Large intestine (tissue), 3 donors: ENCODE measurements at regions not wholly inside any gene's neighbourhood (a gene's known extent, or its start where the extent isn't known, plus 50 kb on each side); places are given as distances from the start of the nearest gene placed in this dataset.

Experiments used
- DNase-seq, 2 donors: peaks; one replicate each; pipeline versions ENCODE4 v3.0.0 to v3.0.0-alpha.2; 2013
- H3K27ac ChIP-seq: one replicate; pipeline ENCODE4 v1.5.1; 2013; ENCODE audit warnings: low read length
- H3K27me3 ChIP-seq: 2 replicates; pipeline ENCODE4 v1.6.1; 2013; ENCODE audit warnings: low read length; ENCODE audit not compliant: control insufficient read depth, insufficient read depth
- H3K36me3 ChIP-seq: 2 replicates; pipeline ENCODE4 v1.6.1; 2013; ENCODE audit warnings: low read length; ENCODE audit not compliant: control insufficient read depth, insufficient read depth
- H3K4me1 ChIP-seq: one replicate; pipeline ENCODE4 v1.6.1; 2013; ENCODE audit warnings: low read length; ENCODE audit not compliant: control insufficient read depth, insufficient read depth
- H3K4me3 ChIP-seq: one replicate; pipeline ENCODE4 v1.5.1; 2013; ENCODE audit warnings: low read length
- H3K9me3 ChIP-seq: one replicate; pipeline ENCODE4 v1.6.1; 2013; ENCODE audit warnings: mild to moderate bottlenecking, low read depth, low read length, moderate library complexity; ENCODE audit not compliant: control insufficient read depth
- WGBS: methylation state at CpG from one replicate; pipeline ENCODE4 v1.1.5; 2013; ENCODE audit warnings: low lambda C conversion rate; ENCODE audit not compliant: insufficient coverage; 5-methylcytosine and 5-hydroxymethylcytosine counted together

- Histone ChIP-seq H3K9me3 (peaks cover 5% of the 10 kb centered on the region), H3K27ac (no peak overlapping the region), H3K4me3 (no peak overlapping the region), H3K4me1 (no peaks in the 10 kb centered on the region), H3K27me3 (no peaks in the 10 kb centered on the region), H3K36me3 (no peaks in the 10 kb centered on the region)
- no peak for DNase-seq
- WGBS: 78% methylated on average over 4 of the region's 25 CpGs
These were observed 98.7 kb upstream of the NPTX2 start for GRCh38 chr7:98518159-98518947.

- 100% methylated on average over 1 of the region's 4 CpGs for WGBS
These were observed 101.9 kb upstream of the NPTX2 start for GRCh38 chr7:98515201-98515600.

DNA sequence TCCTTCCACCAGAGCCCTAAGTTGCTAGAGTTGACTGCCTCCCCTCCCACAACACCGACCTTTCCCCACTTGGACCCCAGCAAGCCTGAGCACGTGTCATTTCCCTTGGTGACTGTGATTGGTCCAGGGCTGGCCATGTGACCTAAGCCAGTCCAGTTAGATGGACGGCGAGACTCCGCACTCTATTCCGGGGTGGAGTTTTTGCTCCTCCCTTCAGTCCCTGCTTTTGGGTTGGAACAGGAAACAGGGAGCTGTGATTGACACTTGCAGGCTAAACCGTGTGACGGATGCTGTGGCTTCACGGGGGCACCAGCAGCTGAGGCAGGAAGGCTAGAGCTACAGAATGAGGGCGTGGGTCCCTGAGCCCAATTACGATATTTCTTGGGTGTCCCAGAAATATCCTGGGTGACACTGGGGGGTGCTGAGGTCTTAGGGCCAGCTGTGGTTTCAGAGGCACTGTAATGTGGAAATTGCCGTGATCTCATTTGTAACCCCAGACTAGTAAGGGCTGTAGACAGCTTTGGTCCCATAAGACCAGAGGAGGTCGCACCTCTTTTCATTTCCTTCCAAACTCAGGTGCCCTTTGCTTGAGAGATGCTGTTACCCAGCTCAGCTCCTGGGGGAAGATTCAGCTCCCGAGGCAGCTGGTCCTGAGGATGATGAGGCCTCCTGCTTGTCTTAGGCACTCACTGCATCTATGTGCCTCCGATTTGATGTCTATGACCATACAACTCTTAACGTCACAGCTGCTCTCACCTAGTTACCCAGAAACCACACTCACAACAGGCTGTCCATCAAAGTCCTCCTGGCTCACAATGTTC lies 102.7 kb upstream of the NPTX2 start:
- Histone ChIP-seq H3K4me1 (no peaks in the 10 kb centered on the region), H3K36me3 (no peaks in the 10 kb centered on the region), H3K27ac (no peak overlapping the region), H3K4me3 (no peak overlapping the region), H3K27me3 (no peaks in the 10 kb centered on the region), H3K9me3 (no peaks in the 10 kb centered on the region)
- no CpG with 5 or more reads among the region's 16 CpGs for WGBS
- no peak for DNase-seq

More at GRCh38 chr7:98515201-98515600, 101.9 kb upstream of the NPTX2 start:
- no peaks in the 10 kb centered on the region for H3K36me3 ChIP-seq
- H3K27me3 ChIP-seq: no peaks in the 10 kb centered on the region
- H3K4me1 ChIP-seq: no peaks in the 10 kb centered on the region
- no peak for DNase-seq
- H3K27ac ChIP-seq: no peak overlapping the region
- H3K9me3 ChIP-seq: no peaks in the 10 kb centered on the region
- H3K4me3 ChIP-seq: no peak overlapping the region

GRCh38 chr7:98511175-98511574 lies 105.9 kb upstream of the NPTX2 start:
- Histone ChIP-seq H3K27ac (no peak overlapping the region), H3K4me1 (no peaks in the 10 kb centered on the region), H3K4me3 (no peak overlapping the region), H3K27me3 (no peaks in the 10 kb centered on the region), H3K9me3 (no peaks in the 10 kb centered on the region), H3K36me3 (no peaks in the 10 kb centered on the region)
- DNase-seq: no peak
- WGBS: no CpG with 5 or more reads among the region's 5 CpGs

DNA sequence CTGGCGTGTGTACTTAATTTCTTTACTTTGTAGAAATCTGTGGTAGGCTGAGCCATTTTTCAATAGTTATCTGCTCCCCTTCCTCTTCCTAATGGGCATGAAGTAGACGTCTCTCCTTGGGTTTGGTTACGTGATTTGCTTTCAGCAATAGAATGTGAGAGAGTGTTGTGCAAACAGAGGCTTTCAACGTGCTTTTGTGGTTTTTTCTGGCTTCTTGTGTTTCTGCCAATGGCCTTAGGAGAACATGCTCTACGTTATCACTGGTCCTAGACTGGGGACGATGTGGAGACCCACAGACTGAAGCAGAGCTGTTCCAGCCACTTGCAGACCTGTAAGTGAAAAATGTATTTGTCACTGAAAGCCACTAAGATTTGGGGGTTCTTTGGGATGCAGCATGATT lies 107.2 kb upstream of the NPTX2 start:
- Histone ChIP-seq H3K9me3 (no peaks in the 10 kb centered on the region), H3K27me3 (no peaks in the 10 kb centered on the region), H3K27ac (no peak overlapping the region), H3K4me1 (no peaks in the 10 kb centered on the region), H3K4me3 (no peak overlapping the region), H3K36me3 (no peaks in the 10 kb centered on the region)
- DNase-seq: no peak
- WGBS: no CpG with 5 or more reads among the region's 6 CpGs

- DNase-seq: no peak
- Histone ChIP-seq H3K27me3 (no peaks in the 10 kb centered on the region), H3K4me3 (no peak overlapping the region), H3K27ac (no peak overlapping the region), H3K9me3 (no peaks in the 10 kb centered on the region), H3K4me1 (no peaks in the 10 kb centered on the region), H3K36me3 (no peaks in the 10 kb centered on the region)
- no CpG with 5 or more reads among the region's 2 CpGs for WGBS
These were observed 105.6 kb upstream of the BAIAP2L1 start for GRCh38 chr7:98506471-98506870.

GRCh38 chr7:98500764-98501163 lies 99.9 kb upstream of the BAIAP2L1 start:
- no peak overlapping the region for H3K4me3 ChIP-seq

DNA sequence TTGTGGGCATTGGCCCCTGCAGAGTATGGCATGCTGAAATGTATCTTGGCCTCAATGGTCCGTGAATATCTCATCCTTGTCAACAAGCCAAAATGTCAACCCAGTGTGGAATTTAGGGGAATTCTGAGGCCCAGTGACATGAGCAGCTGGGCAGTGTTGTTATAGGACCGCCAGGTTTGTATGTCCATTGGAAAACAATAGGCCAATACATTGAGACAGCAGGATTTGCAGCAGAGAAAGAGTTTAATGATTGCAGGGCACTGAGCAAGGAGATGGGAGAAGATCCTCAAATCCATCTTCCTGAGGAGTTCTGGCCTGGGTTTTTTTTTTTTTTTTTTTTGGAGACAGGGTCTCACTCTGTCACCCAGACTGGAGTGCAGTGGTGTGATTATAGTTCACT lies 95.7 kb upstream of the BAIAP2L1 start:
- no peaks in the 10 kb centered on the region for H3K4me1 ChIP-seq
- no peak for DNase-seq
- no peak overlapping the region for H3K27ac ChIP-seq
- H3K4me3 ChIP-seq: no peak overlapping the region
- WGBS: no CpG with 5 or more reads among the region's 2 CpGs
- no peaks in the 10 kb centered on the region for H3K9me3 ChIP-seq
- H3K36me3 ChIP-seq: no peaks in the 10 kb centered on the region
- no peaks in the 10 kb centered on the region for H3K27me3 ChIP-seq

More at GRCh38 chr7:98500764-98501163, 99.9 kb upstream of the BAIAP2L1 start:
- DNase-seq: no peak
- Histone ChIP-seq H3K4me1 (no peaks in the 10 kb centered on the region), H3K27ac (no peak overlapping the region), H3K36me3 (no peaks in the 10 kb centered on the region), H3K9me3 (no peaks in the 10 kb centered on the region), H3K27me3 (no peaks in the 10 kb centered on the region)
- 100% methylated on average over 1 of the region's 6 CpGs for WGBS

GRCh38 chr7:98495200-98495955 lies 94.5 kb upstream of the BAIAP2L1 start:
- Histone ChIP-seq H3K27ac (no peak overlapping the region), H3K27me3 (no peaks in the 10 kb centered on the region), H3K4me1 (no peaks in the 10 kb centered on the region), H3K9me3 (no peaks in the 10 kb centered on the region), H3K36me3 (no peaks in the 10 kb centered on the region), H3K4me3 (no peak overlapping the region)
- WGBS: 100% methylated on average over 1 of the region's 11 CpGs
- no peak for DNase-seq

DNA sequence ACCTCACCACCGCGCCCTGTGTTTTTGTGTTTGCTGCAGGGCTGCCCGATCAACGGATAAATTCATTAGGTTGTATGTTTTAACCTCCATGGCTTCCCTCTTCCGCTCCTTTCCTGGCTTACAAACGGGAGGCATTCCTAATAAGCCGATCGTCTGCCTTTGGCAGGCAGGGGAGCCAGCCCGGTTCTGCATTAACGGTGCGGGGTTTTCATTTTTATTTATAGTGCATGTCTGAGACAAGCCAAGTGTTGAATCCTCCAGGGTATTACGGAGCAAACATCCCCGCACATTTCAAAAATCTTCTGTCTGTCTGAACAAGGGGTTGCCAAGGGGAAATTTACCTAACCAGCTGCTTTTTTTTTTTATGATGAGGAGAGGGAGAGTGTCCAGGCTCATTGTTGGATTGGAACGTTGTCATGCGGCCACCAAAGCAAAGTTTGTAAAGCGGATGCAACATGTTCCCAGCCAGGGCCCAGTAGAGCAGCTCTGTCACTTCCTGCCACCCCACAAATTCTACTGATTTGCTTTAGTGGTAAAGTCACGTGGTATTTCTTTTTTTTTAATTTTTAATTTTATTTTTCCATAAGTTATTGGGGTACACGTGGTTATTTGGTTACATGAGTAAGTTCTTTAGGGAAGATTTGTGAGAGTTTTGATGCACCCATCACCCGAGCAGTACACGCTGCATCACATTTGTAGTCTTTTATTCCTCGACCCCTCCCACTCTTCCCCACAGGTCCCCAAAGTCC lies 92.3 kb upstream of the BAIAP2L1 start:
- H3K4me1 ChIP-seq: no peaks in the 10 kb centered on the region
- H3K4me3 ChIP-seq: no peak overlapping the region
- no peaks in the 10 kb centered on the region for H3K9me3 ChIP-seq
- H3K27me3 ChIP-seq: no peaks in the 10 kb centered on the region
- H3K27ac ChIP-seq: no peak overlapping the region
- no peak for DNase-seq
- no peaks in the 10 kb centered on the region for H3K36me3 ChIP-seq
- 90% methylated on average over 3 of the region's 21 CpGs for WGBS
